ENCODE measurements at regions not wholly inside any gene's neighbourhood (a gene's known extent, or its start where the extent isn't known, plus 50 kb on each side); places are given as distances from the start of the nearest gene placed in this dataset.

GRCh38 chr7:128191136-128191844 lies 49.8 kb upstream of the LEP start:
- no peak for DNase-seq (ENCODE audit: low read depth, low spot score)
- in situ Hi-C loops (cut with HindIII; ENCODE audit: low pct_unique_long_range_greater_than_20kb, low sequenced_read_pairs), result no loop called here
